ENCODE measurements at regions not wholly inside any gene's neighbourhood (a gene's known extent, or its start where the extent isn't known, plus 50 kb on each side); places are given as distances from the start of the nearest gene placed in this dataset.

DNA sequence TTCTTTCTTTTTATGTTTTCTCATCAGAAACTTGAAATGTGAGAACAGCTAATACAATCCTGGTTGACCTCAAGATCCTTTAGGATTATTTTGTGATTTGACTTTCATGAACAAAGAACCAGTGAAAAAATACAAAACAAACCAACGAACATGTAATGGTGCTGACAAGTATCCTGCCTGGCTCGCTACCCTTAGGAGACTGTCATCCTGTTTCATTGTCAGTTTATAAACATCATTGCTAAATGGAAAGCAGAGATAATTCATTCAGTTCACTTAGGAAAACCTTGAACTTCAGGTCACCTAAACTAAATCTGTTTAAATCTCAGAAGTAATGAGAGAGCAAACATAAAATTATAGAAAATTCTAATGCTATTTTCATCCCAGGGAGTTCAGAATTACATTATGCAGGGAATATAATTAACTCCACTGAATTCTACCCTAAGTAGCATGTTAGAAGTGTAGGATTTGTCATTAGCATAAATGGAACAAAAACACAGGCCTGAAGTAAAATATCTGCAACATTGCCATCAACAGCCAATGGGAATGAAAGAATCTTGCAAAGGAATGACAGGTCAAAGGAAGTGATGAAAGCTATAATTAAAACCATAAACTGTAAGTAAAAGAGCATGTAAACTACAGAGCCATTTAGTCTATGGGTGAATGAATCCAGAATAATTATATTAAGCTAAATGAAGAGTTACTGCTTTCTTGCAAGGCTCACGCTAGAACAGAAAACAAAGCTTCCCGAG lies 401.2 kb upstream of the MANEA start:
- no peaks in the 10 kb centered on the region for H3K27me3 Mint-ChIP-seq (ENCODE audit: low read depth, poor library complexity)
- H3K4me3 Mint-ChIP-seq = no peak overlapping the region
- H3K9me3 Mint-ChIP-seq = no peaks in the 10 kb centered on the region
- H3K36me3 Mint-ChIP-seq (ENCODE audit: low read depth) = no peaks in the 10 kb centered on the region
- no peak for DNase-seq
- H3K27ac Mint-ChIP-seq = no peak overlapping the region
- no peaks in the 10 kb centered on the region for H3K4me1 Mint-ChIP-seq
- TF ChIP-seq, protein P1, sequence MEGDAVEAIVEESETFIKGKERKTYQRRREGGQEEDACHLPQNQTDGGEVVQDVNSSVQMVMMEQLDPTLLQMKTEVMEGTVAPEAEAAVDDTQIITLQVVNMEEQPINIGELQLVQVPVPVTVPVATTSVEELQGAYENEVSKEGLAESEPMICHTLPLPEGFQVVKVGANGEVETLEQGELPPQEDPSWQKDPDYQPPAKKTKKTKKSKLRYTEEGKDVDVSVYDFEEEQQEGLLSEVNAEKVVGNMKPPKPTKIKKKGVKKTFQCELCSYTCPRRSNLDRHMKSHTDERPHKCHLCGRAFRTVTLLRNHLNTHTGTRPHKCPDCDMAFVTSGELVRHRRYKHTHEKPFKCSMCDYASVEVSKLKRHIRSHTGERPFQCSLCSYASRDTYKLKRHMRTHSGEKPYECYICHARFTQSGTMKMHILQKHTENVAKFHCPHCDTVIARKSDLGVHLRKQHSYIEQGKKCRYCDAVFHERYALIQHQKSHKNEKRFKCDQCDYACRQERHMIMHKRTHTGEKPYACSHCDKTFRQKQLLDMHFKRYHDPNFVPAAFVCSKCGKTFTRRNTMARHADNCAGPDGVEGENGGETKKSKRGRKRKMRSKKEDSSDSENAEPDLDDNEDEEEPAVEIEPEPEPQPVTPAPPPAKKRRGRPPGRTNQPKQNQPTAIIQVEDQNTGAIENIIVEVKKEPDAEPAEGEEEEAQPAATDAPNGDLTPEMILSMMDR (IDR thresholded peaks at IDR 0.05) = no peak

DNA sequence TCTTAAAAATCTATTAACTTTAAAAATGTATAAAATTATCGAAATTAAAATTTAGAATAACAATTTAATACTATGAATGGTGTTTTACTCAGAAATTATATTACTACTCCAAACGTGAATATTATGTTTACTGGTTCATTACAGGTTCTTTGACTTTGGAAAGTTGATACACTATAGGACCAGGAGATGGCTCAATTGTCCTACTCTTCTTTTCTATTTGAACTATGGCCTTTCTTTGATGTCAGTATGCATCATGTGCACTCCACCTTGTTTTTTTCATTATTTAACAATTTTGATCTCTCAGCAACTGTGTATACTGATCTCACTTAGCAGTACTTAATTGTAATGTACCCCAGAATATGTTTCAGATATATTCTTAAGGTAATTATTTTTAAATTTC lies 391.5 kb upstream of the MANEA start:
- no peak overlapping the region for H3K4me3 Mint-ChIP-seq
- H3K4me1 Mint-ChIP-seq = no peaks in the 10 kb centered on the region
- H3K27me3 Mint-ChIP-seq (ENCODE audit: low read depth, poor library complexity) = no peaks in the 10 kb centered on the region
- TF ChIP-seq, protein P1 (IDR thresholded peaks at IDR 0.05) = no peak
- H3K9me3 Mint-ChIP-seq = no peaks in the 10 kb centered on the region
- no peaks in the 10 kb centered on the region for H3K36me3 Mint-ChIP-seq (ENCODE audit: low read depth)
- no peak for DNase-seq
- H3K27ac Mint-ChIP-seq = no peak overlapping the region

DNA sequence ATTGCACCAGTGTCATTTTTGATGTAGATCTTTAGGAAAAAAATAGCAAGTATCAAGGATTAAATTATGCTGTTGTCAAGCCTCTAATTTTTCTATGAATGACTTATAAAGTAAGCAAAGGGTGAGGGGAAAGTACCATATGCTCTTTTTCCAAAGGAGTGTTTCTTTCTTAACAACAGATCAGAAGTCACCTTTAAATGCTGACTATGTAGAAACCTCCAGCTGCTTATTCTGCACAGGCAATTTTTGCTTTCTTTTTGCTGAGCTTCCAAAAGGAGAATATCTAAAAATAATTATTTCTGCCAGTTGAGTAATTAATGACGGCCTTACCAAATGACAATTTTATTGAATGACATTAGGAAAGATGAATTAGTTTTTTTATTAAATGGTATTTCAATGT lies 390.6 kb upstream of the MANEA start:
- no peak for DNase-seq
- Mint-ChIP-seq H3K4me3 (no peak overlapping the region), H3K9me3 (no peaks in the 10 kb centered on the region), H3K27ac (no peak overlapping the region), H3K4me1 (no peaks in the 10 kb centered on the region), H3K36me3 (ENCODE audit: low read depth) (no peaks in the 10 kb centered on the region), H3K27me3 (ENCODE audit: low read depth, poor library complexity) (no peaks in the 10 kb centered on the region)
- TF ChIP-seq, protein P1 (IDR thresholded peaks at IDR 0.05) = no peak

DNA sequence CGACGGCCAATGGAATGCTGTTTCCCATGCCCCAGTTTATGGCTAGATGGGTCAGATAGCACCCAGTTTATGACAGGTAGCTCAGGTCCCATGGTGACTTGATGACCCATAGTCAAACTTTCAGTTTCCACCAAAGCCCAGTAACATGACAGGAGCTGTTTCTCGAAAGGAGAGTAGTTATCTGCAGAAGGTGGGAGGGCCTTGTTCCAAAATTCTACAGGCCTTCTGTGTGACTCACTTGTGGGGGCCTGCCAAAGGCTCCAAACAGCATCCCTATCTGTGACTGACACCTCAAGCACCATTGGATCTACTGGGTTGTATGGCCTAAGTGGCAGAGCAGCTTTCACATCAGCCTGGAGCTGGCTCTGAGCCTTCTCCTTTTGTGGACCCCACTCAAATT lies 379.7 kb upstream of the MANEA start:
- peaks cover 3% of the 10 kb centered on the region for H3K27me3 Mint-ChIP-seq (ENCODE audit: low read depth, poor library complexity)
- H3K9me3 Mint-ChIP-seq = no peaks in the 10 kb centered on the region
- TF ChIP-seq, protein P1 (IDR thresholded peaks at IDR 0.05) = no peak
- no peak for DNase-seq
- H3K4me3 Mint-ChIP-seq = no peak overlapping the region
- H3K4me1 Mint-ChIP-seq = no peaks in the 10 kb centered on the region
- H3K36me3 Mint-ChIP-seq (ENCODE audit: low read depth) = no peaks in the 10 kb centered on the region
- H3K27ac Mint-ChIP-seq = no peak overlapping the region

DNA sequence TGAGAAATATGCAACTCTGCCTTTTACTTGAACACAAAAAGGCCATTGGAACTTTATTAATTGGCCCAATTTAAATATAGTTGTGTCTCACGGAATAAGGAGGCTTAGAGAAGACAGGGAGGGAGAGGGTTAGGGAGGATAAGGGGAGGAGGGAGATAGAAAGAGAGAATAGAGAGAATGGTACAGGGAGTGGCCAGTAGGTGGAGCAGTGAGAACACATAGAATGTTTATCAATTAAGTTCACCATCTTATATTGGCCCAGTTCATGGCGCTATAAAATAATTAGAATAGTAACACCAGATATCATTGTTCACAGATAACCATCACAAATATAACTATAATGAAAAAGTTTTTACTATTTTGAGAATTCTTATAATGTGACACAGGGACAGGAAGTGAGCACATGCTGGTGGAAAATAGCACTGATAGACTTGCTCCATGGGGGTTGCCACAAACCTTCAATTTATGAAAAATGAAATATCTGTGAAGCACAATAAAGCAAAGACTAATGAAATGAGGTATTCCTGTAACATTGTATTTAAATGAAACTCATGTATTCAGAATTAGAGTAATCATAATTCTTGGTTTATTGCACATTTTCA lies 374.1 kb upstream of the MANEA start:
- TF ChIP-seq, protein P1 (IDR thresholded peaks at IDR 0.05) = peak; percentile 73
- peaks cover 3% of the 10 kb centered on the region for H3K27me3 Mint-ChIP-seq (ENCODE audit: low read depth, poor library complexity)
- no peaks in the 10 kb centered on the region for H3K36me3 Mint-ChIP-seq (ENCODE audit: low read depth)

DNA sequence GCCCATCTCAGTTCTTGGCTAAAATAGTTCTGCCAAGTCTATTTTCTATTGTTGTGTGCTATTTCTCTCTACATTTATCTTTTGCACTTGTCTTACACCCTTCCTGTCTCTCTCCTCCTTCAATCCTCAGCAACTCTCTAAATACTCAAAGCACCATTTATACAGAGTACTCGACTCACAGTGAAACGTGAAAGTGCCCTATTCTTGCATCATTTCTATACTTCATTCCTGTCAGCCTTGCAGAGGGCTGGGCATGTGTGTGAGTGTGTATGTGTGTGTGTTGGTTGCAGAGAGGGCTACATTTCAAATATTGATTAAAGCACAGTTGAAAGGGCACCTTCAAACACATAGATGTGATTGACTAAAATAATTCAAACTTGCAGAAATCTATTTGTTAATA lies 373.2 kb upstream of the MANEA start:
- no peak overlapping the region for H3K27ac Mint-ChIP-seq
- TF ChIP-seq, protein P1 (IDR thresholded peaks at IDR 0.05) = no peak
- no peaks in the 10 kb centered on the region for H3K4me1 Mint-ChIP-seq
- H3K27me3 Mint-ChIP-seq (ENCODE audit: low read depth, poor library complexity) = peaks cover 3% of the 10 kb centered on the region
- no peaks in the 10 kb centered on the region for H3K36me3 Mint-ChIP-seq (ENCODE audit: low read depth)
- H3K4me3 Mint-ChIP-seq = no peak overlapping the region
- H3K9me3 Mint-ChIP-seq = no peaks in the 10 kb centered on the region
- no peak for DNase-seq

More for the DNA sequence above, 374.1 kb upstream of the MANEA start:
- H3K4me1 Mint-ChIP-seq = no peaks in the 10 kb centered on the region
- peak; percentile 52 for DNase-seq
- H3K27ac Mint-ChIP-seq = no peak overlapping the region
- no peaks in the 10 kb centered on the region for H3K9me3 Mint-ChIP-seq
- no peak overlapping the region for H3K4me3 Mint-ChIP-seq
